AG09309 (cell line): ENCODE measurements at regions not wholly inside any gene's neighbourhood (a gene's known extent, or its start where the extent isn't known, plus 50 kb on each side); places are given as distances from the start of the nearest gene placed in this dataset.

Source experiments
- DNase-seq: peaks from one replicate; pipeline ENCODE4 v3.0.0-alpha.2; 2010; ENCODE audit warnings: low read depth
- H3K4me3 ChIP-seq: 2 replicates; pipeline ENCODE4 v1.5.1; 2011; ENCODE audit warnings: mild to moderate bottlenecking, low read depth, low read length, moderate library complexity; ENCODE audit not compliant: control insufficient read depth
- CTCF ChIP-seq: IDR thresholded peaks from 2 replicates; pipeline ENCODE4 v1.5.1; 2011; ENCODE audit warnings: mild to moderate bottlenecking, low read depth, low read length, inconsistent platforms; ENCODE audit not compliant: insufficient read depth, control insufficient read depth; ENCODE audit errors: missing control alignments

- DNase-seq = no peak
- TF ChIP-seq CTCF = no peak
- H3K4me3 ChIP-seq = no peak overlapping the region
Measured at GRCh38 chr5:161064297-161064696, 212.3 kb upstream of the ATP10B start.

DNA sequence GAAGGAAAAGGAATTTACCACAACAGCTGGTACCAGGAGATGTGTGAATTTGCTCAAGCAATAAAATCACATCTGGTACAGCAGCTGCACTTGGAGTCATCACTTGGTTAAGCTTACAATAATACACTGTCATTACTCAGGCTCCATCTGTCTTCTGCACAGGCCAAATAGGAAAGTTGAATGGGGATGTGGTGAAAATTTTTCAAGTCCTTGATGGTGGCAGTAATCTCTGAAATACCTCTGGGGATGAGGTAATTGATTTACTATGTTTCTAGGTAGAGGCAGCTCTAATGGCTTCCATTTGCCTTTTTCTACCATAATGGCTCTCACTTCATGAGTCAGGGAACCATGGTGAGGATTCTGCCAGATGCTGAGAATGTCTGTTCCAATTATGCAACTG is 206.8 kb upstream of the ATP10B start:
- no peak for DNase-seq
- no peak for TF ChIP-seq CTCF
- no peak overlapping the region for H3K4me3 ChIP-seq

DNA sequence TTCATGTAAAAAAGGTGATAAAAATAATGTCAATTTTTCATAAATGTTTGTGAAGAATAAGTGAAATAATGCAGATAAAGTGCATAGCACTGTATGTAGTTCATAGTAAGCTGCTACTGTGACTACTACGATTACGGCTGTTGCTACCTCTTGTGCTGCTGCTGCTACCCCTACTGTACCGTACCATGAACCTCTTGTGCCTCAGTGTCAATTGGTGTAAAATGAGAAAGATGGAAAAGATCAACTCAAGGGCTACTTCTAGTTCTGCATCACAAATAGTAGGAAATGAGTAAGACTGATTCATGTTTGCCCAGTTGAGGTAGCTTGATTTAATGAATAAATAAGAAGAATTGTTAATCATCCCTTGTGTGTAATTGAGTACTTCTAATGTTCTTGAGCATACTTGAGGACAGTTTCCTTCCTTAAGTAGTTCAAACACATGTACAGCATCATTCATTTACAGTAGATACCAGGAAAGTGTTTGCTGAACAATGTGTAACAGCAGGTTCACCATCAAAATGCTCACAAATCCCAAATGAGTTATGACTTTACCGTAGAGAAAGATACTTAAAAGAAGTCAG is 200.0 kb upstream of the ATP10B start:
- H3K4me3 ChIP-seq = no peak overlapping the region
- no peak for DNase-seq
- TF ChIP-seq CTCF = no peak

DNA sequence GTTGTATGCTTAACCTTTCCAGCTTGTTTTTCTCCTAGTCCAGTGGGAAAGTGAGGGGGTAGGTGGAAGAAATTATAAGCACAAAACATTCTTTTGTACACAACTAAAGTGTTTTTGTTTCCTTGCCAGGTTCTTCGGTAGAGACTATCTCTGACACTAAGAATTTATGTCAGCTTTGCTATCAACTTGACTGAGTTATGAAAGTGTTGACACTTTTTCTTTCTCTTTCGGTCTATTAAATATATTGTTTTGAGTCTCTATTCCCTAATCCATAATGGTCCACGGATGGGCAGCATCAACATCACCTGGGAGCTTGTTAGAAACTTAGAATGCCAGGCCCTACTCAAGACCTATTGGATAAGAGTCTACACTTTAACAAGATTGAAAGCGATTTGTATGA is 195.0 kb upstream of the ATP10B start:
- no peak for DNase-seq
- H3K4me3 ChIP-seq = no peak overlapping the region
- no peak for TF ChIP-seq CTCF

- no peak overlapping the region for H3K4me3 ChIP-seq
- DNase-seq = no peak
- TF ChIP-seq CTCF = no peak
Measured at GRCh38 chr5:161042862-161043261, 190.9 kb upstream of the ATP10B start.

- DNase-seq = no peak
- no peak for TF ChIP-seq CTCF
- no peak overlapping the region for H3K4me3 ChIP-seq
Measured at GRCh38 chr5:161042443-161042842, 190.4 kb upstream of the ATP10B start.

DNA sequence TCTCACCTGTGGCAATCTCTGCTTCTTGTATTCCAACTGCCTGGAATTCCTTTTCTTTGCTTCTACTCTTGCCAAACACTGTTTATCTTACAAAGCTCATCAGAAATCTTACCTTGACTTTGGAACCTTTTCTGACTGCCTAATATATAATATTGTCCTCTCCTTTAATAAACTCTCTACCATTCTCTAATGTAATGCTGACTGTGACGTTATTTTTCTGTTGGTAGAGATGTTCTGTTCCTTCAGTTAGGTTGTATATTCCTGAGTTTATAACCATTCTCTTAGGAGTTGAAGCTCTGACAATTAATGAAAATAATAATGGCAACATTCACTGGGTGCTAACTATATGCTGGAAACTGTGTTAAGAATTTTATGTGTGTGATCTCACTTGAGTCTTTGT is 188.8 kb upstream of the ATP10B start:
- no peak for TF ChIP-seq CTCF
- H3K4me3 ChIP-seq = no peak overlapping the region
- no peak for DNase-seq
